GM21390 (cell line): ENCODE measurements at regions not wholly inside any gene's neighbourhood (a gene's known extent, or its start where the extent isn't known, plus 50 kb on each side); places are given as distances from the start of the nearest gene placed in this dataset.
"Not testable (repeated sequence)": the region's sequence is repeated elsewhere in the genome, so short reads cannot be mapped to it uniquely, and the experiment has no call there.

Source experiments
- ATAC-seq: cut with Tn5 transposase; IDR thresholded peaks from one replicate; pipeline ENCODE4 v1.9.1; 2021; ENCODE audit not compliant: unreplicated experiment

DNA sequence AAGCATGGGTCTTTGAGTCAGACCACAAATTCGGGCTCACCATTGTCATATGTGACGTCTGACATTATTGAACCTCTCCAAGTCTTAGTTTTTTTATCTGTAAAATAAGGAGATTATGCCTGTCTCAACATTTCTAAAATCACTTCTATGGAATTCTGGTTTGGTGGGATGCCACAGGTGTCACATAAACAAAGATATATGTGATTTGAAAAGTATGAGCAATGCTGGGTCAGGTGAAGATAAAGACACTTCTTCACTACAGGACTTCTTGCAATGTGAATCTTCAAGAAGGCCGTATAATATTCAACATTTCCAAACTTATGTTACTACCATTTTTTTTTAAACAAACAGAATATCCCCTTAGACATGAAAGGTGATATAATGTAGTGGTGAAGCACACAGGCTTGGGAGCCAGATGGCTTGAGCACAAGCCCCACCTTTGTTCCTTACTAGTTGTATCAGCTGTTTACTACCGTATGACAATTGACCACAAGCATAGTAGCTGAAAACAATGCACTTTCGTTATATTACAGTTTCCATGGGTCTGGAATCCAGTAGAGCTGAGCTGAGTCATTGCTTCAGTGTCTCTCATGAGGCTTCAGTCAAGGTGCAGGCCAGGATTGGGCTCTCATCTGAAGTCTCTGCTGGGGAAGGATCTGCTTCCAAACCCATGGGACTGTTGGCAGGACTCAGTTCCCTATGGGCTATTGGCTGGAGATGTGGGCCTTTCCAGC lies 87.7 kb downstream of the UTP18 start:
- ATAC-seq: no peak

- no peak for ATAC-seq
Measured at GRCh38 chr17:51351080-51351479, 90.7 kb downstream of the UTP18 start.

DNA sequence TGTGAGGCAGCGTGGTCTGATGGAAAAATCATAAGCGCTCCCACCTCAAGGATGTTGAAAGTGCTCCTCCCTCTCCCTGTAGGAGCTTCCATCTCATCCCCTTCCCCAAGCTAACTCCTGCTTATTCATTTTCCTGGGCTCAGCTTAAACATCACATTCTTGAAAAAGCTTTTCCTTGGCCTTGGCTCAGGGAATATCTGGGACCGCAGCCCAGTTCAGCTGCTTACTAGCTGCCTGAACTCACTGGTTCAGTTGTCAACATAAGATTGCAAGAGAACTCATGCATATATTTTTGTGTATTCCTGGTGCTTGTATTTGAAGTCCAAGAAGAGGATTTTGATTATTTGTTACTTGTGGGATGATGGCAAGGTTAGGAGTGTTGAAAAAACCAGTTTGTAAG lies 91.5 kb downstream of the UTP18 start:
- no peak for ATAC-seq

GRCh38 chr17:51352798-51353197 lies 92.5 kb downstream of the UTP18 start:
- no peak for ATAC-seq

GRCh38 chr17:51353296-51353695 lies 93.0 kb downstream of the UTP18 start:
- no peak for ATAC-seq

DNA sequence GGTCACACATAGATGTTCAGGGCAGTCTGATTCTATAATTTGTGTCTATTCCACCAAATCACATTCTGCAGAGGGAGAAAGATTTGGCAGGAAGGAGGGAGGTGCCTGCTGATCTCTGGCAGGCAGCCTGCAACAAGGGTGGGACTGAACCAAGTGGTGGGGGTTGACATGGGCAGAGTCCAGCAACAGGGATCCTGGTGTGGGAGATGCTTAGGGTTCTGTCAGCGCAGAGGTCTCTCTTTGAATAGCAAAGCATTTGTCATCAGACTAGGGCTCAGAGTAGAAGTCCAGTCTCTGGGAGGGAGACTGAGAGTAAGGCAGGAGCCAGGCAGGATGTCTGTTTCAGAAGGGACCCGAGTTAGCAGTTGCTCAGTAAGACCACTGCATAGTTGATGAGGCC lies 94.6 kb downstream of the UTP18 start:
- no peak for ATAC-seq

GRCh38 chr17:51355441-51356410 lies 95.4 kb downstream of the UTP18 start:
- ATAC-seq: no peak

GRCh38 chr17:51359055-51359454 lies 98.7 kb downstream of the UTP18 start:
- no peak for ATAC-seq

DNA sequence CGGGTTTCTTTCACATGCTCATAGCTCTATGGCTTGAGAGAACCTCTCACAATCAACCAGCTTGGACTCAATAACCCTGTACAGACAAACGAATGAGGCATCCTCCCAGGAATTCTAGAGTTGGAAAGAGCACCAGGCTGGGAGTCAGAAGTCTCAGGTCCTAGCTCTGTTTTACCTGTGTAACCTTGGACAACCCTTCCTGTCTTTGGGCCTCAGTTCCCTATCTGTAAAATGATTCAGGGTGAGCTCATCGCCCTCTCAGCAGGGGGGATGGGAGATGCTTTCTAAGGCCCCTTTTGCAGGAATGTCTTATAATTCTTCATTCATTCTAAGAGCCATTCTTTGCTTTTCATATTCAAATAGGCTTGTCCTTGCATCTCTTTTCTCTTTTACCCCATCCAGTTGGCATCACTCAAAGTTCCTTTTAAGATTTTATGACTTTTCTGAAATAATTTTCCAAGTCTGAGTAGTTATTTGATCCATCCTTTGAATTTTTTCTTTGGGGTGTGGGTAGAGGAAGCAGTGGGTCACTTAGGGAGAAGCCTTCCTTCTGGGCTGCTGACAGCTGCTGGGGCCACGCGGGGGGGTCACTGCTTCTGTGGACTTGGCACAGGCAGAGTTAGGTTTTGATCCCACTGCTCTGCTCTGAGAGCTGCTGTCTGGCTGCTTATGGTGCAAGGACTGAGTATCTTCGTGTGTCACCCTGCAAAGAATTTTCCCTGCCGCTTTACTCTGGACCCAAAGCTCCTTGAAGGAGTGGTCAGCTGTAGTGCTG lies 102.7 kb downstream of the UTP18 start:
- ATAC-seq: no peak

DNA sequence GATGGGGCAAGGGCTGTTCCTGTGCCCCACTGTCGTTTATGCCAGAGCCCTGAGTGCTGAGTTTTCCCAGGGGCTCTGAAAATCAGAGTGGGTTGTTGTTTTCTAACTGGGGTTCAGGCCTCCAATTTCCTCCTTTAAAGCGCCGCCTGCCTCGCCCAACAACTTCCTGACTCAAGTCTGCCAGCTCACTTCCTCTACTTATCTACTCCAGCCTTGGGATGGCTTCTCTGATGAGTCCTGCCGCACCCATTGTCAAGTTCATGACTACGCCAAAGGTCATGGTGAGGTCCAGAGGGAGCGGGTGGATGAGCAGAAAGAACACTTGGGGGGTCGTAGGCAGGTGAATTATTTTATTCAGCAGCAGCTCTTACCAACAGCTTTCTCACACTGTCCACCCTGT lies 104.7 kb downstream of the UTP18 start:
- ATAC-seq: no peak

DNA sequence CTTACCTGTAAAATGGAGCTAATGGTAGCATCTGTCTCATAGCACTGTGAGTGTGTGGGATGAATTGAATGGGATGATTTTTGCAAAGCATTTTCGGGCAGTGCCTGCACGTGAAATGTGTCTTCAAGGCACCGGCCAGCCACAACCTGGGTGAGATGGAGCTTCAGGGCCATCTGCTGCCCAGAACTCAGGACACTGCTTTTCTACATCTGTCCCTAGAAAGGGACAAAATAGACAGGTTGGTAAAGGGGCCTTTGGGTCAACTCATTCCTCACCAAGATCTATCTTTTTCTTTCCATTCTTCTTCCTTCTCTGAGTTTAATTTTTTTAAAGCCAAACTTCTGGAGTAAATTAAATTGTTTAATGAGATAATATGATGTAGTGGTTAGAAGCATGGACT lies 106.5 kb downstream of the UTP18 start:
- no peak for ATAC-seq

- ATAC-seq: not testable (repeated sequence)
Measured at GRCh38 chr17:51367836-51368235, 107.5 kb downstream of the UTP18 start.

- ATAC-seq: no peak
Measured at GRCh38 chr17:51371732-51372151, 111.4 kb downstream of the UTP18 start.

GRCh38 chr17:51372345-51373004 lies 112.1 kb downstream of the UTP18 start:
- ATAC-seq: peak; percentile 92

GRCh38 chr17:51373489-51374152 lies 113.3 kb downstream of the UTP18 start:
- ATAC-seq: no peak

DNA sequence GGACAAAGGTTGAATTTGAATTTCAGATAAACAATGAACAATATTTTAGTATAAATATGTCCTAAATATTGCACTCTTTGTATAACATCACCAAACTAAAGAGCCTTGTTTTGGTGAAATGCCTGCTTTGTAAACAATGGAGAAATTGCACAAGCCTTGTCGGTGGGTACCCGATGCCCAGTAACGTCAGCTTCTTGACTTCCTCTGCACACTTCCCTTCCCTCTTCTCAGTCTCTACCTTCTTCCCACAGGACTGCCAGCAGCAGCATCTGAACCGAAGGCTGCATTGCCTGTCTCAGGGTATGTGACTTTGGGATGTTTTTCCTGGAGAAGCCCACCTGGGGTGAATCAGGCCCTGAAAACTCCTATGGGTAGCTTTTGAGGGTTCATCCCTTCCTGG lies 113.9 kb downstream of the UTP18 start:
- no peak for ATAC-seq

DNA sequence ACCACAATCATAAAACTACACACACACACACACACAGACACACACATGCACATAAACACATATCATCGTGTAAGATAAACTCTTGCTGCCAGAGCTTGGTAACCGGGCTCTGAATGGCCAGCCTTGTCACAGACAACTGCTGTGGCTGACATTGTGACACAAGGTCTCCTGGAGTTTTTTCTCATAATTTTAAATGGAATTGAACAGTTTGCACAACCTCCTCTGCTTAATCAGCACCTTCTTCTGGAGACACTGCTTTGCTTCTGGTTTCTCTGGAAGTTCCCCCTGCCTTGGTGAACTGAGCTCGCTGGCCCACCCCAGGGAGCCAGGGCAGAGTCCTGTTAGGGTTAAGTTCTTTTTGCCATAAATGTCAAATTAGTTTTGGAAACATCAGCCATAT lies 115.4 kb downstream of the UTP18 start:
- ATAC-seq: no peak

GRCh38 chr17:51376739-51377138 lies 116.4 kb downstream of the UTP18 start:
- ATAC-seq: no peak

DNA sequence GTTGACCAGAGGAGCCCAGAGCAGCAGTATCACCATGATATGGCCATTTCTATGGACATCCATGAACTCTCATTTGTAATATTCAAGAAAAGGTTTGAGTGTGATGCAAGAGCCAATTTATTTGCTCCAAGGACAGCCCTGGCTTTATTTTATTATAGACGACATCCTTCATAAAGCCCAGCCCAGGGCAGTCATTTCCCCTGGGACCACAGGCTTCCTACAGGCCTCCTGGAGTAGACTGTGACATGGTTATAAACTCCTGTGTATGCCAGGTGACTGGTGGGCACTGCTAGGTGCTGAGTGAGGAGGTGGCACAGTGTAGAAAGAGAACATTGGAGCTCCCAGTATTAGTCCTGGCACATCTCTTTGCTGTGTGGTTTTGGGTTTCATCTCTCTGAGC lies 120.9 kb downstream of the UTP18 start:
- no peak for ATAC-seq

GRCh38 chr17:51385208-51385607 lies 124.9 kb downstream of the UTP18 start:
- no peak for ATAC-seq
